Heart left ventricle (tissue), 13 donors: ENCODE measurements at regions not wholly inside any gene's neighbourhood (a gene's known extent, or its start where the extent isn't known, plus 50 kb on each side); places are given as distances from the start of the nearest gene placed in this dataset.

ENCODE experiments used
- CTCF ChIP-seq, 12 donors: fragments of 200-600 bp; sonication (generic) in 4 of 12; IDR thresholded peaks; one replicate each; pipeline versions ENCODE4 v1.5.0 to v1.8.0; 2018 to 2022; ENCODE audit warnings: antibody characterized with exemption in 12 of 12, mild to moderate bottlenecking in 5 of 12
- POLR2A ChIP-seq, 2 donors: fragments of 450-650 bp; IDR thresholded peaks; one replicate each; pipeline ENCODE4 v1.6.1; 2017; ENCODE audit warnings: antibody characterized with exemption in 2 of 2, mild to moderate bottlenecking in 2 of 2, moderate library complexity in 2 of 2
- donor health status: ischemic (EF 13 %, LVEDD 7.1; RV severe dilation, severe dysfunction).
- donor health status: DM: no; HTN: yes; CAD: no.
- donor health status: DM: no; HTN: no; CAD: no.
- donor health status: ischemic (EF 25% LVEDD 6.9; RV normal size, moderate dysfunction).
- donor health status: ischemic (EF 25% LVEDD 5.7; RV mildly dilated, moderate dysfunction).
- donor health status: ischemic (EF 35%, LVEDD 5.7; RV mildly dilated, moderate dysfunction).
- donor health status: nonischemic (EF 11% LVEDD 7.7; RV severe dilation, severe dysfunction).
- donor health status: DM: yes; HTN: yes; CAD: no.
- donor health status: PGD.
- donor health status: ischemic (EF 29% LVEDD 5.4; RV normal size, mild dysfunction).
- donor health status: nonischemic (EF 23%, LVEDD 6.1; RV moderate dilation, normal function).

GRCh38 chr2:44052584-44052983 is 56.8 kb upstream of the LRPPRC start:
- TF ChIP-seq CTCF (IDR thresholded peaks at IDR 0.05) = no peak
- TF ChIP-seq POLR2A (IDR thresholded peaks at IDR 0.05) = no peak
